Calu3 (cell line): ENCODE measurements at regions not wholly inside any gene's neighbourhood (a gene's known extent, or its start where the extent isn't known, plus 50 kb on each side); places are given as distances from the start of the nearest gene placed in this dataset.

Source experiments
- BruUV-seq: library from RNA; stranded (reverse); fragments of 400-500 nt; replicated peaks from 2 replicates; lab custom pipeline; 2021; lab: Mats Ljungman, UMichigan
- CTCF ChIA-PET: fragments of 300-600 bp; sonication (Branson Sonifier 250); formaldehyde crosslinking; loops from one replicate; lab custom pipeline; 2022; ENCODE audit warnings: antibody characterized with exemption; lab: Charles Lee
- DNase-seq: peaks from one replicate; pipeline ENCODE4 v3.0.0; 2022
- H3K27ac Mint-ChIP-seq: one replicate; pipeline ENCODE4 v1.8.0; 2022; ENCODE audit warnings: mixed read lengths; ENCODE audit not compliant: unreplicated experiment
- H3K27me3 Mint-ChIP-seq: one replicate; pipeline ENCODE4 v1.8.0; 2022; ENCODE audit warnings: mixed read lengths; ENCODE audit not compliant: unreplicated experiment
- H3K36me3 Mint-ChIP-seq: one replicate; pipeline ENCODE4 v1.8.0; 2022; ENCODE audit warnings: mild to moderate bottlenecking, moderate library complexity, mixed read lengths; ENCODE audit not compliant: insufficient read depth, unreplicated experiment
- H3K4me1 Mint-ChIP-seq: one replicate; pipeline ENCODE4 v1.8.0; 2022; ENCODE audit warnings: mild to moderate bottlenecking, low read depth, mixed read lengths; ENCODE audit not compliant: unreplicated experiment
- H3K4me3 Mint-ChIP-seq: one replicate; pipeline ENCODE4 v1.8.0; 2022; ENCODE audit warnings: mild to moderate bottlenecking, low read depth, moderate library complexity, mixed read lengths; ENCODE audit not compliant: unreplicated experiment
- H3K9me3 Mint-ChIP-seq: one replicate; pipeline ENCODE4 v1.8.0; 2022; ENCODE audit warnings: low read depth, mixed read lengths; ENCODE audit not compliant: unreplicated experiment
- CTCF ChIP-seq: fragments of 200-600 bp; IDR thresholded peaks from one replicate; pipeline ENCODE4 v1.8.0; 2022; ENCODE audit warnings: antibody characterized with exemption; ENCODE audit not compliant: unreplicated experiment
- intact Hi-C: fragments of 100-400 bp; cut with micrococcal nuclease; formaldehyde crosslinking; loops from one replicate; pipeline ENCODE4 v1.10.0; 2022; ENCODE audit not compliant: unreplicated experiment

- no peak for TF ChIP-seq CTCF
- intact Hi-C loops: no loop called here
- Mint-ChIP-seq H3K27me3 (no peaks in the 10 kb centered on the region), H3K4me1 (no peaks in the 10 kb centered on the region), H3K36me3 (no peaks in the 10 kb centered on the region), H3K9me3 (no peaks in the 10 kb centered on the region), H3K27ac (no peak overlapping the region), H3K4me3 (no peak overlapping the region)
- BruUV-seq: no TSS peak
- CTCF ChIA-PET: no interaction called here
- no peak for DNase-seq
Measured at GRCh38 chr13:38167164-38167822, 182.4 kb upstream of the UFM1 start.

- H3K27me3 Mint-ChIP-seq: no peaks in the 10 kb centered on the region
- H3K9me3 Mint-ChIP-seq: no peaks in the 10 kb centered on the region
- CTCF ChIA-PET: no interaction called here
- no peak overlapping the region for H3K27ac Mint-ChIP-seq
- intact Hi-C loops: no loop called here
- no TSS peak for BruUV-seq
- no peak overlapping the region for H3K4me3 Mint-ChIP-seq
- TF ChIP-seq CTCF: no peak
- H3K36me3 Mint-ChIP-seq: no peaks in the 10 kb centered on the region
- DNase-seq: no peak
- no peaks in the 10 kb centered on the region for H3K4me1 Mint-ChIP-seq
Measured at GRCh38 chr13:38166116-38166515, 183.5 kb upstream of the UFM1 start.

DNA sequence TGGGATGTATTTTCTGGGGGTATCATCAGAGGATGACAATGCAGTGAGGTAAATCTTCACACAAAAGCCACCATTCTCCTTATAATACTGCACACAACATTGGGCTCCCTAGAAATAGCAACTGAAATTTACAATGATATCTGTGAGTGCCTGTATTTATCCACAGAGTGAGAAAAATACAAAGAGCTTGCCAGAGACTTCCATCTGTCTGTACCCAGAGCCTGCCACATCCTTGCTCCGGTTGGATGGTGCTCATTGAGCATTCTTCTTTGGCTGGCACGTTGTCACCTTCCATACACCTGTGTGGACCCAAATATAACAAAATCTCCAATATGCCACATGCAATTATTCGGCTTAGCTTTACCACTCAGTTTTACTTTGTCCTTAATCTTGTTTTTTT, 189.5 kb upstream of the UFM1 start:
- Mint-ChIP-seq H3K4me3 (no peak overlapping the region), H3K4me1 (no peaks in the 10 kb centered on the region), H3K9me3 (no peaks in the 10 kb centered on the region), H3K27ac (no peak overlapping the region), H3K27me3 (no peaks in the 10 kb centered on the region), H3K36me3 (no peaks in the 10 kb centered on the region)
- DNase-seq: no peak
- intact Hi-C loops: no loop called here
- BruUV-seq: no TSS peak
- CTCF ChIA-PET: no interaction called here
- no peak for TF ChIP-seq CTCF

DNA sequence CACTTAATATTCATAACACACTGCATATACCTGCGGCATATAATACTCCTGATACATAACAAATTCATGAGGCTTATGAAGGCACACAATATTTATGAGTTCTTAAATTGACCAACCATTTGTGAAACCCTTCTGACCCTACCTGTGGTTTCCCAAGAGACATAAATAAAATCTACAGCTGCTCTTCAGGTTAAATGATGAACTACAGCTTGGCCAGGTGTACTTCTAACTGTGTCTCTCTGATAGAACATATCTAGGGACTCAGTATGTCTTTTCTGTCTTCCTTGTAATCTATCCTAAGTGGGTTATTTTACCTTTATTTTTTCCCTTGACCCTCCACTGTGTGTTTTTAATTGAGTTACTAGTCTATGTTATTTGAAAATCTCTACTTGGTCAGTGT, 189.9 kb upstream of the UFM1 start:
- H3K4me3 Mint-ChIP-seq: no peak overlapping the region
- no peaks in the 10 kb centered on the region for H3K27me3 Mint-ChIP-seq
- H3K27ac Mint-ChIP-seq: no peak overlapping the region
- no peaks in the 10 kb centered on the region for H3K9me3 Mint-ChIP-seq
- no TSS peak for BruUV-seq
- DNase-seq: no peak
- H3K4me1 Mint-ChIP-seq: no peaks in the 10 kb centered on the region
- intact Hi-C loops: no loop called here
- CTCF ChIA-PET: no interaction called here
- H3K36me3 Mint-ChIP-seq: no peaks in the 10 kb centered on the region
- no peak for TF ChIP-seq CTCF
